Esophagus squamous epithelium (tissue), 4 donors: ENCODE measurements at regions not wholly inside any gene's neighbourhood (a gene's known extent, or its start where the extent isn't known, plus 50 kb on each side); places are given as distances from the start of the nearest gene placed in this dataset.

Experiments used
- POLR2A ChIP-seq, 4 donors: fragments of 450-650 bp; IDR thresholded peaks; one replicate each; pipeline ENCODE4 v1.6.1; 2017; ENCODE audit warnings: antibody characterized with exemption in 4 of 4, mild to moderate bottlenecking in 4 of 4, moderate library complexity in 3 of 4
- TF ChIP-seq, protein P1 (sequence below), 6 experiments: fragments of 450-650 bp in 4 of 6; fragments of 200-600 bp in 2 of 6; sonication (generic) in 2 of 6; IDR thresholded peaks; one replicate each; pipeline ENCODE4 v1.5.1; 2016 to 2019; ENCODE audit warnings: antibody characterized with exemption in 6 of 6, mild to moderate bottlenecking in 4 of 6, moderate library complexity in 4 of 6

GRCh38 chr18:76553715-76554546 is 58.9 kb upstream of the ZNF516 start:
- TF ChIP-seq, protein P1, sequence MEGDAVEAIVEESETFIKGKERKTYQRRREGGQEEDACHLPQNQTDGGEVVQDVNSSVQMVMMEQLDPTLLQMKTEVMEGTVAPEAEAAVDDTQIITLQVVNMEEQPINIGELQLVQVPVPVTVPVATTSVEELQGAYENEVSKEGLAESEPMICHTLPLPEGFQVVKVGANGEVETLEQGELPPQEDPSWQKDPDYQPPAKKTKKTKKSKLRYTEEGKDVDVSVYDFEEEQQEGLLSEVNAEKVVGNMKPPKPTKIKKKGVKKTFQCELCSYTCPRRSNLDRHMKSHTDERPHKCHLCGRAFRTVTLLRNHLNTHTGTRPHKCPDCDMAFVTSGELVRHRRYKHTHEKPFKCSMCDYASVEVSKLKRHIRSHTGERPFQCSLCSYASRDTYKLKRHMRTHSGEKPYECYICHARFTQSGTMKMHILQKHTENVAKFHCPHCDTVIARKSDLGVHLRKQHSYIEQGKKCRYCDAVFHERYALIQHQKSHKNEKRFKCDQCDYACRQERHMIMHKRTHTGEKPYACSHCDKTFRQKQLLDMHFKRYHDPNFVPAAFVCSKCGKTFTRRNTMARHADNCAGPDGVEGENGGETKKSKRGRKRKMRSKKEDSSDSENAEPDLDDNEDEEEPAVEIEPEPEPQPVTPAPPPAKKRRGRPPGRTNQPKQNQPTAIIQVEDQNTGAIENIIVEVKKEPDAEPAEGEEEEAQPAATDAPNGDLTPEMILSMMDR (IDR thresholded peaks at IDR 0.05), result no peak
- no peak for TF ChIP-seq POLR2A (IDR thresholded peaks at IDR 0.05)
